Epithelial cell of esophagus (primary cell): ENCODE measurements at regions not wholly inside any gene's neighbourhood (a gene's known extent, or its start where the extent isn't known, plus 50 kb on each side); places are given as distances from the start of the nearest gene placed in this dataset.

Experiments
- DNase-seq: peaks from one replicate; pipeline ENCODE4 v3.0.0; 2010; ENCODE audit warnings: low read depth
- H3K4me3 ChIP-seq: 2 replicates; pipeline ENCODE4 v1.5.1; 2011; ENCODE audit warnings: mild to moderate bottlenecking, low read length, control low read depth
- TF ChIP-seq, protein P1 (sequence below): IDR thresholded peaks from 2 replicates; pipeline ENCODE4 v1.5.1; 2011; ENCODE audit warnings: low read depth, mild to moderate bottlenecking, low read length, control low read depth, inconsistent platforms; ENCODE audit not compliant: insufficient read depth; ENCODE audit errors: missing control alignments

DNA sequence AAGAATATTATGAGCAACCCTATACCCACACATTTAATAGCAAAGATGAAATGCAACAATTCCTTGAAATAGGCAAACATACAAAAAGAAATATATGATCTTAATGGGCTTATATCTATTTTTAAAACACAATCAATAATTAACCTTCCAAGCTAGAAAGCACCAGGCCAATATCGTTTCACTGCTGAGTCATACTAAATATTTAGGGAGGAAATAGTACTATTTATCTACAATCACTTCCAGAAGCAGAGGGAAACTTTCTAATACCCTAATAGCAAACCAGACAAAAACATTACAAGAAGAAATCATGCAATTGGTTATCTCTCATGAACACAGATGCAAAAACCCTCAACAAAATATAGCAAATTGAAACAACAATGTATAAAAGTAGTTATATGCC lies 207.8 kb downstream of the MTHFS start:
- no peak overlapping the region for H3K4me3 ChIP-seq
- no peak for DNase-seq
- TF ChIP-seq, protein P1, sequence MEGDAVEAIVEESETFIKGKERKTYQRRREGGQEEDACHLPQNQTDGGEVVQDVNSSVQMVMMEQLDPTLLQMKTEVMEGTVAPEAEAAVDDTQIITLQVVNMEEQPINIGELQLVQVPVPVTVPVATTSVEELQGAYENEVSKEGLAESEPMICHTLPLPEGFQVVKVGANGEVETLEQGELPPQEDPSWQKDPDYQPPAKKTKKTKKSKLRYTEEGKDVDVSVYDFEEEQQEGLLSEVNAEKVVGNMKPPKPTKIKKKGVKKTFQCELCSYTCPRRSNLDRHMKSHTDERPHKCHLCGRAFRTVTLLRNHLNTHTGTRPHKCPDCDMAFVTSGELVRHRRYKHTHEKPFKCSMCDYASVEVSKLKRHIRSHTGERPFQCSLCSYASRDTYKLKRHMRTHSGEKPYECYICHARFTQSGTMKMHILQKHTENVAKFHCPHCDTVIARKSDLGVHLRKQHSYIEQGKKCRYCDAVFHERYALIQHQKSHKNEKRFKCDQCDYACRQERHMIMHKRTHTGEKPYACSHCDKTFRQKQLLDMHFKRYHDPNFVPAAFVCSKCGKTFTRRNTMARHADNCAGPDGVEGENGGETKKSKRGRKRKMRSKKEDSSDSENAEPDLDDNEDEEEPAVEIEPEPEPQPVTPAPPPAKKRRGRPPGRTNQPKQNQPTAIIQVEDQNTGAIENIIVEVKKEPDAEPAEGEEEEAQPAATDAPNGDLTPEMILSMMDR: no peak

DNA sequence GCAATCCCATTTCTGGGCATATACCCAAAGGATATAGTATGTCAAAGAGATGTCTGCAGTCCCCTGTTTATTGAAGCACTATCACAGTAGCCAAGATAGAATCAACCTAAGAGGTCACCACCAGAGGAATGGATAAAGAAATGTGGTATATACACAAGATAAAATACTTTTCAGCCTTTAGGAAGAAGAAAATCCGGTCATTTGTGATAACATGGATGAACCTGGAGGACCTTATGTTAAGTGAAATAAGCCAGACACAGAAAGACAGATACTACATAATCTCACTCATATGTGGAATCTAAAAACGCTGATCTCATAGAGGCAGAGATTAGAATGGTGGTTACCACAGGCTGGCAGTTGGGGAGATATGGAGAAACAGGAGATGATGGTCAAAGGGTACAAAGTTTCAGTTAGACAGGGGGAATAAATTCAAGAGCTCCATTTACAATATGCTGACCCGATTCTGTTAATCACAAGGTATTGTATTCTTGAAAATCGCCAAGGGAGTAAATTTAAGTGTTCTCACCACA lies 195.8 kb downstream of the MTHFS start:
- TF ChIP-seq, protein P1: no peak
- H3K4me3 ChIP-seq: no peak overlapping the region
- no peak for DNase-seq

DNA sequence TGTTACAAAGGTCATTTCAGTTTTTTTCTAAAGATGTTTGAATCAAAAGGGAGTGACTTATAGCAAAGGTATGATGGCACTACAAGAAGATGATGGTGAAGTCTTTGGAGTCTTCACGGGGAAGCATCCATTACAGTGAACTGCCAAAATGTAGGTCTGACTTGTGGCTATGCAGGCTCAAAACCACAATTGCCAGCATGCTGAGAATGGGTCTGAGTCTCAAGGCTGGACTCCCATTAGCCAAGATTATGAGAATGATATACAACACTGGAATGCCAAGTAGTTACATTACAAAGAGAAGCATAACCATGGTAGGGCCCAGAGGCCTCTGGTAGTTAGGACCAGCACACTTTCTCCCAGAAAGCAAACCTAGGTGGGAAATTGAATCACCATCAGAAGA lies 194.2 kb downstream of the MTHFS start:
- no peak for DNase-seq
- TF ChIP-seq, protein P1: no peak
- no peak overlapping the region for H3K4me3 ChIP-seq

GRCh38 chr15:79721256-79721655 lies 175.6 kb downstream of the MTHFS start:
- TF ChIP-seq, protein P1: no peak
- no peak for DNase-seq
- H3K4me3 ChIP-seq: no peak overlapping the region

DNA sequence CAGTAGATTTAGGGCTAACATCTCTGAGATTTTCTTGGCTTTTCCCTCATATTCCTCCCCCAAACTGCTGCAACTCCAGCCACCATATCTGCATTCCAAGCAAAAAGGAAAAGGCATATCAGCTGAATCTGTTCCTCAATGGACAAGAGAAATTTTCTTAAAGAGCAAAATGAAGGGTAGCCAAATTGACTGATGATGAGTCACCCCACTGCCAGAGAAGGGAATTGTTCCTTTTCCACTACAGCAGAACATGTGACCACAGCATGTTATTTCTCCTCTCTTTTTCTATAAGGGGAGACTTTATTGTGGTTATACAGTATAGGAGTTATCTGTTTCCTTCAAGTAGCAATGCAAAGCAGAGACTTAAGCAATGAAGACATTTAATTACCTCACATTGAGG lies 172.5 kb downstream of the MTHFS start:
- TF ChIP-seq, protein P1: no peak
- peak; percentile 3 for DNase-seq

DNA sequence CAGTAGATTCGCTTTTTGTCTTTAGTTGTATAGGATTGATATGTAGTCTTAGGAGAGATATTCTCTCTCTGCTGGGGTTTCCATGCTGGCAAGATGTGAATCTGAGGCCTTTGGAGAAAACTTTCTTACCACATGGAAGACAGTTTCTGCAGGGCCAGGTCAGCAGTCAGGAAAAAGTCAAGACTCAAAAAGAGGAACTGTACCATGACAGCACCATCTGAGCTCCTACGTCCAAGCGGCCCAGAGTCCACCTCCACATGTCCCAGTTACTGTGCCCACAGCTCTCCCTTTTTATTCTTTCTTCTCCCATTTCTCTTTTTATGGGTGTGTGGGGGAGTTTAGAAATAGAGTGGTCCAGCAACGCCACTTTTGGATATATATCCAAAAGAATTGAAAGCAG lies 172.0 kb downstream of the MTHFS start:
- TF ChIP-seq, protein P1: no peak

More for the DNA sequence above, 172.5 kb downstream of the MTHFS start:
- H3K4me3 ChIP-seq: no peak overlapping the region

GRCh38 chr15:79728867-79729266 lies 167.9 kb downstream of the MTHFS start:
- TF ChIP-seq, protein P1: no peak
- DNase-seq: no peak
- no peak overlapping the region for H3K4me3 ChIP-seq

More for the DNA sequence above, 172.0 kb downstream of the MTHFS start:
- H3K4me3 ChIP-seq: no peak overlapping the region
- DNase-seq: no peak
